BLaER1 (cell line): ENCODE measurements at regions not wholly inside any gene's neighbourhood (a gene's known extent, or its start where the extent isn't known, plus 50 kb on each side); places are given as distances from the start of the nearest gene placed in this dataset.

Experiments used
- H3K27ac ChIP-seq: shearing (Covaris generic); formaldehyde crosslinking; 2 replicates; pipeline ENCODE4 v1.8.1; 2022
- H3K27me3 ChIP-seq: shearing (Covaris generic); formaldehyde crosslinking; 2 replicates; pipeline ENCODE4 v1.8.1; 2022
- H3K36me3 ChIP-seq: shearing (Covaris generic); formaldehyde crosslinking; 2 replicates; pipeline ENCODE4 v1.8.1; 2022
- H3K4me1 ChIP-seq: shearing (Covaris generic); formaldehyde crosslinking; 2 replicates; pipeline ENCODE4 v1.8.1; 2022
- H3K4me2 ChIP-seq: shearing (Covaris generic); formaldehyde crosslinking; 2 replicates; pipeline ENCODE4 v1.8.1; 2022
- H3K4me3 ChIP-seq: shearing (Covaris generic); formaldehyde crosslinking; 2 replicates; pipeline ENCODE4 v1.8.1; 2022
- H3K9ac ChIP-seq: shearing (Covaris generic); formaldehyde crosslinking; 2 replicates; pipeline ENCODE4 v1.8.1; 2022
- H3K9me3 ChIP-seq: shearing (Covaris generic); formaldehyde crosslinking; 2 replicates; pipeline ENCODE4 v1.8.1; 2022
- H4K20me1 ChIP-seq: shearing (Covaris generic); formaldehyde crosslinking; 2 replicates; pipeline ENCODE4 v1.8.1; 2022
- Cebpa-rat ChIP-seq: shearing (Covaris generic); IDR thresholded peaks from 2 replicates; pipeline ENCODE4 v1.8.1; 2022

GRCh38 chr9:108544866-108545265 is 310.9 kb downstream of the ACTL7B start:
- no peak overlapping the region for H3K27ac ChIP-seq
- H3K4me2 ChIP-seq: no peak overlapping the region
- H3K9me3 ChIP-seq: no peaks in the 10 kb centered on the region
- no peak overlapping the region for H3K9ac ChIP-seq
- H3K4me3 ChIP-seq: no peak overlapping the region
- H3K36me3 ChIP-seq: no peaks in the 10 kb centered on the region
- H3K4me1 ChIP-seq: no peaks in the 10 kb centered on the region
- H4K20me1 ChIP-seq: no peaks in the 10 kb centered on the region
- no peaks in the 10 kb centered on the region for H3K27me3 ChIP-seq
- TF ChIP-seq Cebpa-rat: no peak

- Histone ChIP-seq H3K27me3 (no peaks in the 10 kb centered on the region), H4K20me1 (no peaks in the 10 kb centered on the region), H3K9ac (no peak overlapping the region), H3K36me3 (no peaks in the 10 kb centered on the region), H3K27ac (no peak overlapping the region), H3K4me2 (no peak overlapping the region), H3K4me3 (no peak overlapping the region), H3K9me3 (no peaks in the 10 kb centered on the region), H3K4me1 (no peaks in the 10 kb centered on the region)
- no peak for TF ChIP-seq Cebpa-rat
These were observed 312.5 kb downstream of the ACTL7B start for GRCh38 chr9:108543251-108543778.

DNA sequence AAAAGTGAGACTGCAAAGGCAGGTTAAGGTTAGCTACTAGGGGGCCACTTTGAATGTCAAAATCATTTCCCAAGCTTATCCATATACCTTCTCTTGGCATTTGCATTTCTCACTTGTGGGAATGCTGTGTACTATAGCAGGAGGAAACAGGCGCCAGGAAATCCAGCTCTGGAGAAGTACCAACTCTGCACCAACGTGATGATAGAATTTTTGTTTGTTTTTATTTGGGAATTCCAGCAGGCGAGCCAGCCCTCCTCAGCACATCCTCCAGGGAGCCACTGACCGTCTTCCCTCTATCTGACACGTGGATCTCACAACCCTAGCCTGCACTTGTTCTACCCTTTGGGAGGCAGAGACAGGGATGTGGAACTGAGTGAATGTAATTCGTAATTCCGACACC is 318.0 kb downstream of the ACTL7B start:
- Histone ChIP-seq H3K27me3 (no peaks in the 10 kb centered on the region), H3K4me3 (no peak overlapping the region), H3K36me3 (no peaks in the 10 kb centered on the region), H3K27ac (no peak overlapping the region), H3K4me2 (no peak overlapping the region), H3K4me1 (no peaks in the 10 kb centered on the region), H3K9me3 (no peaks in the 10 kb centered on the region), H3K9ac (no peak overlapping the region), H4K20me1 (no peaks in the 10 kb centered on the region)
- TF ChIP-seq Cebpa-rat: no peak

GRCh38 chr9:108536836-108537601 is 318.8 kb downstream of the ACTL7B start:
- no peak overlapping the region for H3K4me3 ChIP-seq
- no peak overlapping the region for H3K4me2 ChIP-seq
- no peak for TF ChIP-seq Cebpa-rat
- no peaks in the 10 kb centered on the region for H3K9me3 ChIP-seq
- no peak overlapping the region for H3K27ac ChIP-seq
- H3K4me1 ChIP-seq: no peaks in the 10 kb centered on the region
- H3K36me3 ChIP-seq: no peaks in the 10 kb centered on the region
- H4K20me1 ChIP-seq: no peaks in the 10 kb centered on the region
- H3K27me3 ChIP-seq: no peaks in the 10 kb centered on the region
- no peak overlapping the region for H3K9ac ChIP-seq

- no peak for TF ChIP-seq Cebpa-rat
- no peaks in the 10 kb centered on the region for H4K20me1 ChIP-seq
- H3K9me3 ChIP-seq: no peaks in the 10 kb centered on the region
- H3K4me1 ChIP-seq: no peaks in the 10 kb centered on the region
- H3K4me2 ChIP-seq: no peak overlapping the region
- no peaks in the 10 kb centered on the region for H3K27me3 ChIP-seq
- H3K36me3 ChIP-seq: no peaks in the 10 kb centered on the region
- no peak overlapping the region for H3K9ac ChIP-seq
- H3K4me3 ChIP-seq: no peak overlapping the region
- H3K27ac ChIP-seq: no peak overlapping the region
These were observed 320.3 kb downstream of the ACTL7B start for GRCh38 chr9:108535526-108535925.

DNA sequence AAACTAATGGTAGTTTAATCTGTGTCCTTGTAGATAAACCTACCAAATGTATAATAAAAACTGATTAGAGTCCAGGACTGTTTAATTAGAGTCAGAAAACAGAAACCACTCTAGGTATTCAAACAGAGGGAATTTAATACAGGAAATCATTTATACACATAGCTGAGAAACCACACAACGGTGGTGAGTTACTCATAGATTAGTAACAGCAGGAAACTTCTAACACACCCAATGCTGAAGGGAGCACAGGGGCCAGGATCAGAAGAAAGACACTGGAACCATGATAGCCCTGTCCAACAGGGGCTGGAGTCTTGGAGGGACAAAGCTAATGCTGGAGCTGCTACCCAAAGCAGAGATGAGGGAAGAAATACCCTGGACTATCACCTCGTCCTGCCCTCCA is 321.0 kb downstream of the ACTL7B start:
- Histone ChIP-seq H3K27ac (no peak overlapping the region), H3K9ac (no peak overlapping the region), H3K4me2 (no peak overlapping the region)

GRCh38 chr9:108530141-108530540 is 325.6 kb downstream of the ACTL7B start:
- no peaks in the 10 kb centered on the region for H3K36me3 ChIP-seq
- no peak overlapping the region for H3K9ac ChIP-seq
- no peak overlapping the region for H3K27ac ChIP-seq
- no peak overlapping the region for H3K4me2 ChIP-seq
- H3K27me3 ChIP-seq: no peaks in the 10 kb centered on the region
- no peak for TF ChIP-seq Cebpa-rat
- no peaks in the 10 kb centered on the region for H3K4me1 ChIP-seq
- 0 out of 2 replicates have a peak, but pooled peaks cover 6% of the 10 kb centered on the region for H3K9me3 ChIP-seq
- H3K4me3 ChIP-seq: no peak overlapping the region
- no peaks in the 10 kb centered on the region for H4K20me1 ChIP-seq

More for the DNA sequence above, 321.0 kb downstream of the ACTL7B start:
- no peaks in the 10 kb centered on the region for H3K4me1 ChIP-seq
- no peaks in the 10 kb centered on the region for H3K36me3 ChIP-seq
- no peaks in the 10 kb centered on the region for H3K27me3 ChIP-seq
- H4K20me1 ChIP-seq: no peaks in the 10 kb centered on the region
- 0 out of 2 replicates have a peak, but pooled peaks cover 6% of the 10 kb centered on the region for H3K9me3 ChIP-seq
- no peak for TF ChIP-seq Cebpa-rat
- H3K4me3 ChIP-seq: no peak overlapping the region

GRCh38 chr9:108528231-108528630 is 327.6 kb downstream of the ACTL7B start:
- no peaks in the 10 kb centered on the region for H3K36me3 ChIP-seq
- no peaks in the 10 kb centered on the region for H3K27me3 ChIP-seq
- no peaks in the 10 kb centered on the region for H3K4me1 ChIP-seq
- H3K9me3 ChIP-seq: 0 out of 2 replicates have a peak, but pooled peaks cover 6% of the 10 kb centered on the region
- H3K27ac ChIP-seq: no peak overlapping the region
- H3K4me2 ChIP-seq: no peak overlapping the region
- TF ChIP-seq Cebpa-rat: no peak
- no peak overlapping the region for H3K9ac ChIP-seq
- H4K20me1 ChIP-seq: no peaks in the 10 kb centered on the region
- no peak overlapping the region for H3K4me3 ChIP-seq

DNA sequence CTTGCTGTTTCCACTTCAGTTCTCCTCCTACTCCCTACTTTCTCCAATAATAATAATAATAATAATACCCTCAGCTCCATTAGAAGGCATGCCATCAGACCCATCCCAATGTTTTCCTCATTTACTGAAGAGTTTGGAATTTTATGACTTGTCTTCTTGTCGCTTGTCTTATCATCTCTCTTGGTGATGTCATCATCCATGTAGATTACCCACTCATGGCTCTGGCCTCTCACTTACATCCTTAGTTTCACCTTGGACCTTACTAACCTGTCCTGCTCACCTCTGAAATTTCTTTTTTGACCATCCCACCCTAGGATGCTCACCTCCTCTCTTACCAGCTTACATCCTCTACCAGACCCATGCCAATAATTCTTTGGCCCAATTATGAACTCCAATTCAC is 329.3 kb downstream of the ACTL7B start:
- Histone ChIP-seq H3K4me3 (no peak overlapping the region), H3K4me2 (no peak overlapping the region), H3K4me1 (no peaks in the 10 kb centered on the region), H3K9me3 (0 out of 2 replicates have a peak, but pooled peaks cover 6% of the 10 kb centered on the region), H3K27me3 (no peaks in the 10 kb centered on the region), H4K20me1 (no peaks in the 10 kb centered on the region), H3K9ac (no peak overlapping the region), H3K36me3 (no peaks in the 10 kb centered on the region), H3K27ac (no peak overlapping the region)
- TF ChIP-seq Cebpa-rat: no peak

GRCh38 chr9:108525186-108525585 is 330.6 kb downstream of the ACTL7B start:
- Histone ChIP-seq H3K9me3 (0 out of 2 replicates have a peak, but pooled peaks cover 4% of the 10 kb centered on the region), H3K9ac (no peak overlapping the region), H3K36me3 (no peaks in the 10 kb centered on the region), H3K27ac (no peak overlapping the region), H3K4me1 (no peaks in the 10 kb centered on the region), H4K20me1 (no peaks in the 10 kb centered on the region), H3K4me3 (no peak overlapping the region), H3K4me2 (no peak overlapping the region), H3K27me3 (no peaks in the 10 kb centered on the region)
- TF ChIP-seq Cebpa-rat: no peak
